ENCODE measurements at regions not wholly inside any gene's neighbourhood (a gene's known extent, or its start where the extent isn't known, plus 50 kb on each side); places are given as distances from the start of the nearest gene placed in this dataset.

- no peak for TF ChIP-seq USF2 (IDR thresholded peaks at IDR 0.05)
- no peak for TF ChIP-seq REST (IDR thresholded peaks at IDR 0.05)
- no peak for TF ChIP-seq BCL3 (IDR thresholded peaks at IDR 0.05)
- no peak for TF ChIP-seq POLR2A (IDR thresholded peaks at IDR 0.05; ENCODE audit: low read length)
- TF ChIP-seq CTCF (IDR thresholded peaks at IDR 0.05) = no peak
- no peak for TF ChIP-seq RAD21 (conservative IDR thresholded peaks at IDR 0.05 in 1 of 2, IDR thresholded peaks at IDR 0.05 in 1 of 2)
- TF ChIP-seq ELK1 (IDR thresholded peaks at IDR 0.05; ENCODE audit: low read depth, low read length) = no peak
- TF ChIP-seq PHF8 (IDR thresholded peaks at IDR 0.05; ENCODE audit: borderline replicate concordance, low read depth) = no peak
- TF ChIP-seq CHD2 (IDR thresholded peaks at IDR 0.05; ENCODE audit: low read length, partially characterized antibody) = no peak
- no peak for TF ChIP-seq MAFK (IDR thresholded peaks at IDR 0.05; ENCODE audit: partially characterized antibody)
- no peak for TF ChIP-seq MYC (IDR thresholded peaks at IDR 0.05; ENCODE audit: borderline replicate concordance, low read length)
Measured at GRCh38 chr1:187883356-187883755, 1054.6 kb downstream of the PLA2G4A start.

Data from A549 (cell line).